GM21423 (cell line): ENCODE measurements at regions not wholly inside any gene's neighbourhood (a gene's known extent, or its start where the extent isn't known, plus 50 kb on each side); places are given as distances from the start of the nearest gene placed in this dataset.
"Not testable (repeated sequence)": the region's sequence is repeated elsewhere in the genome, so short reads cannot be mapped to it uniquely, and the experiment has no call there.

Experiments used
- ATAC-seq: cut with Tn5 transposase; IDR thresholded peaks from one replicate; pipeline ENCODE4 v1.9.1; 2021; ENCODE audit warnings: mild to moderate bottlenecking, moderate library complexity; ENCODE audit not compliant: unreplicated experiment

DNA sequence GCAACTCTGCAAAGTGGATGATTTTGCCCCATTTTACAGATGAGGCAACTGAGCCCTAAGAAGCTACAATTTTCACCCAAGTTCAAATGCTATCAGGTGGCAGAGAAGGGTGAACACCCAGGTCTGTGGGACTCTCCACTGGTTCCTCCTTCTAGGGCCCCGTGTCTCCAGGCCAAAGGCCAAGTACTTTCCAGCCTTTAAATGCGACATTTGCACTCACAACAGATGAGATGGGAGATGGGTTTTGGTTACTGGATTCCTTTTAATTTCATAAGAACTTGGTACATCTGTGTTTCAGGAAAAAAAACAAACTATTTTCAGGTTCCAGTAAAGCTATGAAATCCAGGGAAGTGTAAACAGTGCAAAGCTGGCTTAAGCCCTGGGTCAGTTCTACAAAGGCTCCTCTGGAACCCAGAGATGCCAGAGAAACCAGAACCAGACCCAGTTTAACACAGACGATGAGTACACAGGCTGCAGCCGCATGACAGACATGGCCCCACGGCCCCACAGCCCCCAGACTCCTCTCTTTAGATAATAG lies 361.7 kb downstream of the ANAPC1 start:
- ATAC-seq: no peak

DNA sequence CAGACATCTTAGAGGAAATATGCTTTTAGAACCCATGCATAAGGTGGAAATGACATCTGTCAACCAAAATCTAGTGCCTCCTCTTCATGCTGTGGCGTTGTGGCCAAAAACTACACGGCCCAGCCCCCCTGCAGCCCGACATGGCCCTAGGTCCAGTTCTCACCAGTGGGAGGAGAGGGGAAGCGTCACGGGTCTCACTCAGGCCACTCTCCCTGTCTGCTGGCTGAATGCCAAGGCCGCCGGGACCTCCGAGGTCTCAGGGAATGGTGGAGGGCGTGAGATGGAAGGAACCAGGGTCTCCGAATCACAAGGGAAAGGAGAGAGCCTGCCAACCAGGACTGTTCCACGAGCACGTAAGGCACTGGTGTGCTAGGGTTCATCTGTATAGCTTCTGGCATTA lies 361.0 kb downstream of the ANAPC1 start:
- ATAC-seq: no peak

DNA sequence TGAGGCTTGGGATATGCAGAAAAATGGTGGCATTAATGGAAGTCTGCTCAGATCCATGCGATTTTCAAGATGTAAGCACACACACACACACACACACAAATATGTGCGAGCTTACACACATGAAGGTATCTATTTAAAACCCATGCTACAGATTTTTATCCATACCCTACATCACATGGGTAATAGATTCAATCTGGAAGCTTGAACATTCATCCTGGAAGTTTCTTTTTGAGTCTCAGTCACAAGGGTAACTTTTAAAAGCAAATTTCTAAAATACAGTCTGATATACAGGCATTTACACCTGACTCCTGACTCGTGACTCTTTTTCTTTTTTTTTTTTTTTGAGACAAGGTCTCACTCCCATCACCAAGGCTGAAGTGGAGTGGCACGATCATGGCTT lies 359.0 kb downstream of the ANAPC1 start:
- not testable (repeated sequence) for ATAC-seq

GRCh38 chr2:111526041-111526639 lies 357.9 kb downstream of the ANAPC1 start:
- ATAC-seq: not testable (repeated sequence)

- not testable (repeated sequence) for ATAC-seq
Measured at GRCh38 chr2:111527707-111528400, 356.1 kb downstream of the ANAPC1 start.

DNA sequence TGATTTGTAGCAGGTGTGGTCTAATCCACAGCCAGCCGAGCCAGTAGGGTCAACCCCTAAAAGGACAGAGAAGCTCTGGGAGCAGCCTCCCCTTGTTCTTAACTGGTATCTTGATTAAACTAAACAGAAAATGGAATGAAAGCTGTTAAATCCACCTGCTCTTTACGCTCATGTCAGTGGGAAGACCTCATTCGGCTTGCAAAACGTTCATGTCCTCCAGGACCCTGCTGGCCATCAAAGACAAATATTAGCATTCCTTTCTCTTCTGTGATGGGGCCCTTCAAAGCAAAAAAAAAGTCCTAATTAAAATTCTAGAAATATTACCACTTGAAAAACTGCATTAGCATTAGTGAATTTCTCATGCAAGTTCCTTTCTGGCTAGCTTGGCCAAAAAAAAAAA lies 355.0 kb downstream of the ANAPC1 start:
- ATAC-seq: not testable (repeated sequence)

DNA sequence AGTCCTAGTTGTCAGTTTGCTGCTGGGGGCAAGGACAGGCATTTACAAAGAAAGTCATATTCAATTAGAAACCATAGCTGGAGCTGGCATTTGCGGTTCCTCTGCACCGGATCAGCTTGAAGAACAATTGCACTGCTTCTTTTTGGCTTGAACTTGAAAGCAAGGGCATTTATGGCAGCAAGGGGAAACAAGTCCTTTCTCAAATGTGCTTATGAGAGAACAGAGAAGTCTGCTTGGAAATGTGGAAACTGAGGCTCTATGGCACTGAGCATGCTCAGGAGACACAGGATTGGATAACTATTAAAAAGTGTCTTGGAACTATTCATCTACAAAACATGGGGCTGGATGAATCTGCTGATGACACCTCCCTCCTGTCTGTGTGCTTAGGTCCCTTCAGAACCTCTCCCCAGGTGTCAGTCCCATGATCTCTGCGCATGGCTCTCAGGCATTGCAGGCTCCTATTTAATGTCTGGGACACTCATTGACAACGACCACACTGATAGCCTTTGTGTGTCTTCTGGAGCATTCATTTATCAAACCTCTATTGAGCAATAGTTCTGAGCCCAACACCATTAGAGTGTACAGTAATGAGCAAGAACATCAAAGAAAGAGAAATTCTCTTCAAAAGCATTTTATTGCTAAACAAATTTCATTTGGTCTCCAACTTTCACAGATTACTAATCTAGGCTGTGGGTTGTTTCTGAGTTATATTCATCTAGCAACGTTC lies 353.6 kb downstream of the ANAPC1 start:
- not testable (repeated sequence) for ATAC-seq

DNA sequence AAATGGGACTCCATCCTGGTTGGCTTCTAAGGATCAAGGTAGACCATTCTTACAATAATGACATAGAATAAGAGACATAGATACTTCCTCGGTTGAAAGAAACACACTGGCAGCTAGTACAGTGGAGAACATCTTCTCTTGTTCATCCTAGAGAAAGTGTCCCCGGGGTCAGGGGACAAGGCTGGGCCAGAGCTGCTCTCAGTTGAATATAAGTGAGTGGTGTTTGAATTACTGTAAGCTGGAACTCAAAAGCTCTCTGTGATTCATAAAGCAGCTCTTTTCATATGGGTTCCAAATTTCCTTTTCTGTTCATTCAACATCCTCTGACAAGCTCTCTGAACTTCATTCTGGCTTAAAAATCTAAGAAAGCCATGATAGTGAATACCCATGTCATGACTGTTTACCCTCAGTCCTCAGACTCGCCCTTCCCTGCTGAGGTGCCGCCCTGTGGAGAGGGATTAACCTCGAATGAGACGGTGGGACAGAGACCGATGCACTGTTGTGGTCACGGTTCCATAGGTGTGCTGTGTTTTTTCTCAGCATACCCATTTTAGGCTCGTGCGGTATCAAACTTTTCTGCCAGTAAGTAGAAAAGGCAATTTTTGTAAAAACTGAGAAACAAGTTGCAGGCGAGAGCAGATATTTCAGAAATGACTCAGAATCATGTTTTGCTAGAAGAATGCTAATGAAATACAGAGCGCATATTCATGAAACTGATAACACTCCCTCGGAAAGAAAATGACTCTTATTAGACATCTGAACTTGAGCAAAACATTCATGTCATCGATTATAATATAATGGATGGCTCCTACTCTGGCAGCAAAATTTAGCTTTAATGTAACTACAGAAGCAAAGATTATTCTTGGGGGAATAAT lies 351.1 kb downstream of the ANAPC1 start:
- ATAC-seq: not testable (repeated sequence)

- ATAC-seq: not testable (repeated sequence)
Measured at GRCh38 chr2:111533557-111534247, 350.3 kb downstream of the ANAPC1 start.

GRCh38 chr2:111534910-111535352 lies 349.1 kb downstream of the ANAPC1 start:
- no peak for ATAC-seq

DNA sequence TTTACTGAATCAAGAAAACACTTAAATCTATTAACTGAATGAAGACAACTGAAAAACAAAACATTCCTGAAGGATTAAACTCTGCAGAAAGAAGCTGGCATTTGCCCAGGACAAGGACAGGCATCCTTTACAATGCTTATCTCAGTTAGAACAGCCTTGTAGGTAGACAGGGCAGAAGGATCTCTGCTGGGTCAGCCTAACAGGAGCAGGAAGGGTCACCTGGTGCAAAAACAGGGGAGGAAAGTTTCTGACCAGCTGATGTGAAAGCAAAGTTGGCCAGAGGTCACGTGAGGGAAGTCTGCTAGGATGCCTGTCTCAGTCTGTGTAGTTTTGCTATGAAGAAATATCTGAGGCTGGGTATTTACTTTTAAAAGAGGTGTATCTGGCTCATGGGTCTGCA lies 348.6 kb downstream of the ANAPC1 start:
- no peak for ATAC-seq

DNA sequence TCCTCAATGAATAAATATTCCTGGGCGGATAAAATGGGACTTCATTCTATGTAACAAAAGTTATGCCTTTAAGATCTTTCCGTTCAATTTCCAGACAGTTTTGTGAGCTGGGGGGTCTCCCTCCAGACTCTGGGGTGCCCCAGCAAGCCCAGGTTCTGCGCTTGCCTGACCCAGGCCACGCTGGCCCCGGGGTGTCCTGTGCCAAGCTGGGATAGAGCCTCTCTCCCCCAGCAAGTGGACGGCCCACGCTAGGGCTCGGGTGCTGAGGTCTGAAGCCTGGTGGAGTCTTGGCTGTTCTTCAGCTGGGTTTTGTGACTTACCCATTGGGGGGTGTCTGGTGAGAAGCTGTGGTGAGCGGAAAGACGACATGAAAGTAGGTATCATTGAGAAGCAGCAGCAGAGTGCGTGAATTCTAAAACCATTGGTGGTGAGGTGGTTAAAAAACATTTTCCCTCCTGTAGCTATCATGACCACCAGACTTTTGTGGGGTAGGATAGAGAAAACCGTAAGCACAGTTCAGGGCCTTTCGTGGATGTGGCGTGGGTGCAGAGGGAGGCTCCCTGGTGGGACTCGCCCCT lies 346.8 kb downstream of the ANAPC1 start:
- ATAC-seq: no peak

DNA sequence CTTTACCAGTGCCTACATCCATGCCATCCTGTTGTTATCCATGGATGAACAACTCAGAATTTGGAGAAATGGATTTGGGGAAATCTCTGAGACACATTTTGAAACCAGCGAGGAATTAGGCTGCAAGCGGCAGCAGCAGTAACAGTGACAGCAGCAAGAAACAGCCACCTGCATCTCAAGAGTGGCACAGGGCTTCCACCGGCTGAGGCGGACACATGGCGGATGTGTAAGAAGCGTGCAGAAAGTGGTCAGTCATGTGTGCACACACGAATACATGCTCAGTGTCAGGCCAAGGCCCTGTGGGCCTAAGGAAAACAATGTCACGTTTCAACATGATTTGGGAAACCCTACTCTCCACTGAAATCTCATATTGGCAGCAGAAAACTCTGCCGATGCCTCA lies 344.0 kb downstream of the ANAPC1 start:
- not testable (repeated sequence) for ATAC-seq

DNA sequence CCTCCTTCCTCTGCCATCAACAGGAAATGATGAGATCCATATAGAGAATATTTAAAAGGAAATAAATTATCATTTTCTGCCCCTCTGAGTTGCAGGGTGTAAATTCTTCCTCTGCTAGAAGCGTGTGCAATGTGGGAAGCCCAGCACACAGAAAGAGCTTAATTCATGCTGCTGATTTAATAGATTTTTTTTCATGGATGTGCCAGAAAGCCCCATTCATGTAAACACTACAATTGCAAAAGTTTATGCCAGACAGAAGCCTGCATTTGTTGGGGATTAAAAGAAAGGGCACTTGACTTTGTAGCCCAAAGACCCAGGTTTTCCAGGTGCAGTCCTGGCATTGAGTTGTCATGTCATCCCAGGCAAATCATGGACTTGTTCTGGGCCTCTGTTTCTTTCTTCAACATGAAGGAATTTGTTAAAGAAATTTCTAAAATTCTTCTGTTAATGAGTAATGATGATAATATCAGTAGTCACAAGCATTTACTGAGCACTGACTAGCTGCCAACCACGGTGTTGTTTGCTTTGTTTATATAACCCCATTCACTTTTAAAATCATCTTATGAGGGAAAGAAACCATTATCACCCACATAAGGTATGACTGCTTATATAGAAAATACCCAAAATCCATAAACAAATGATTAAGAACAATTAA lies 341.7 kb downstream of the ANAPC1 start:
- ATAC-seq: not testable (repeated sequence)

GRCh38 chr2:111544006-111544405 lies 340.0 kb downstream of the ANAPC1 start:
- not testable (repeated sequence) for ATAC-seq

- not testable (repeated sequence) for ATAC-seq
Measured at GRCh38 chr2:111545723-111546431, 338.1 kb downstream of the ANAPC1 start.

DNA sequence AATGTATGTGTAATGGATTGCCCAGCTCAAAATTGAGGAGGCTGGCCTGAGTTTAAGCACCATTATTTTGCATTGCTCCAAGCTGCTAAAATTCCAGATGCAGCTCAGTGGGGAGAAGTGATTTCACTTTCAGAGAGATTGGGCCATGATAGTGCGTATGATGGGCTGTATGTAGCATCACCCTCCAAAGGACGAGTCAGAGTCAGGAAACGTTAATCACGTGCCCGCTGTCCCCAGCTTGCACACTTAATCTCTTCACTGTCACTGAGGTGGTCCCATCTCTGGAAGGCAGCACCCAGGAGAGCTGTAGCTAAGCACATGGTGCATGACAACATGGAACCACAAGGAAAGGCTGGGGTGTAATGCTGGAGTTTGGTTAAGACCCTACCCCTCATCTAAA lies 337.4 kb downstream of the ANAPC1 start:
- not testable (repeated sequence) for ATAC-seq

DNA sequence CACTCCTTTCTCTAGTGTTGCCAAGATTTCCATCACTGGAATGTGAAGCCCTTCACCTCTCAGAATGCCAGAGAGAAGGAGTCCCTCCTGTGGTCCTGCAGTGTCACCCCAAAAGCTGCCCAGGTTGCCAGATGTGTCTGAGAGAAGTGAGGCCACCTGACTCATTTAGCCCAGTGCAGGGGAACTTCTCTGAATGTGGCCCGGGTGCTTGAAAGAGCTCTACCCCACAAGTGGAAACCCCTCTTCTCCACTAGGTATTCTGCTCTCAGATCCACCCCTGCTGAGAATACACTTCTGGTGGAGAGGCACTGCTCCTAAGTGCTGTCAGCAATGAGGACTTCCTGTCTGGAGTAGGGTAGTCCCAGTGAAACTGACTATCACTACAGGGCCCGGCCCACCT lies 334.8 kb downstream of the ANAPC1 start:
- not testable (repeated sequence) for ATAC-seq
